GM12878 (cell line): ENCODE measurements at regions not wholly inside any gene's neighbourhood (a gene's known extent, or its start where the extent isn't known, plus 50 kb on each side); places are given as distances from the start of the nearest gene placed in this dataset.

Experiments
- ATAC-seq: fragments of 200-7000 bp; cut with Tn5 transposase; 3 replicates; pipeline ENCODE4 v1.9.1; 2020; ENCODE audit warnings: mild to moderate bottlenecking, moderate library complexity
- BruUV-seq: library from RNA; stranded (reverse); fragments of 400-500 nt; replicated peaks from 2 replicates; lab custom pipeline; 2021; lab: Mats Ljungman, UMichigan
- CTCF ChIA-PET: fragments of 300-600 bp; sonication (Branson Sonifier 250); formaldehyde crosslinking; extraction: SDS; loops from one replicate; lab custom pipeline; 2021; ENCODE audit warnings: inconsistent platforms; lab: Yijun Ruan, JAX
- POLR2A ChIA-PET: fragments of 350-600 bp; formaldehyde crosslinking; extraction: SDS; loops from one replicate; lab custom pipeline; 2021; ENCODE audit warnings: inconsistent platforms; lab: Charles Lee
- RAD21 ChIA-PET: fragments of 300-600 bp; sonication (Branson Sonifier 250); formaldehyde crosslinking; loops from one replicate; lab custom pipeline; 2023; ENCODE audit warnings: antibody characterized with exemption; ENCODE audit not compliant: unreplicated experiment; lab: Charles Lee
- SMC1A ChIA-PET: fragments of 300-600 bp; sonication (Branson Sonifier 250); formaldehyde crosslinking; loops from one replicate; lab custom pipeline; 2023; ENCODE audit not compliant: unreplicated experiment, uncharacterized antibody; lab: Charles Lee
- DNase-seq: peaks from one replicate; pipeline ENCODE4 v3.0.0-alpha.2; 2011; ENCODE audit warnings: low read depth, low spot score
- FAIRE-seq: peaks from 3 replicates; lab custom pipeline; 2011; peaks lifted over from hg19 to GRCh38; lab: Jason Lieb, UNC
- H2AFZ ChIP-seq: 2 replicates; pipeline ENCODE4 v1.6.0; 2011; ENCODE audit warnings: low read depth, low read length, control low read depth; ENCODE audit not compliant: control insufficient read depth
- H3K27ac ChIP-seq: 2 replicates; pipeline ENCODE4 v1.5.1; 2011; ENCODE audit warnings: control low read depth; ENCODE audit not compliant: control insufficient read depth, insufficient read depth
- H3K27me3 ChIP-seq, 2 experiments: replicated peaks in 1 of 2; 2 replicates each; pipeline versions ENCODE4 v1.6.0 to v1.6.1; 2011; ENCODE audit warnings: low read length in 1 of 2; ENCODE audit not compliant: control insufficient read depth in 2 of 2, insufficient read depth in 2 of 2
- H3K36me3 ChIP-seq, 2 experiments: 2 replicates each; pipeline ENCODE4 v1.5.1; 2011; ENCODE audit warnings: low read length in 1 of 2; ENCODE audit not compliant: control insufficient read depth in 2 of 2, insufficient read depth in 2 of 2
- H3K4me1 ChIP-seq: 2 replicates; pipeline ENCODE4 v1.6.1; 2011; ENCODE audit warnings: mild to moderate bottlenecking, low read length, moderate library complexity, mixed read lengths; ENCODE audit not compliant: control insufficient read depth, insufficient read depth
- H3K4me2 ChIP-seq: 2 replicates; pipeline ENCODE4 v1.6.0; 2011; ENCODE audit warnings: control low read depth; ENCODE audit not compliant: control insufficient read depth, insufficient read depth
- H3K4me3 ChIP-seq: fragments of 200-600 bp; sonication (generic); 2 replicates; pipeline ENCODE4 v1.5.1; 2016
- H3K79me2 ChIP-seq: 2 replicates; pipeline ENCODE4 v1.6.0; 2011; ENCODE audit warnings: low read length; ENCODE audit not compliant: control insufficient read depth, insufficient read depth
- H3K9ac ChIP-seq: 2 replicates; pipeline ENCODE4 v1.8.0; 2011; ENCODE audit warnings: low read length, control low read depth, mixed read lengths; ENCODE audit not compliant: control insufficient read depth, insufficient read depth
- H3K9me3 ChIP-seq: replicated peaks from 3 replicates; pipeline ENCODE4 v1.5.1; 2011; ENCODE audit warnings: mild to moderate bottlenecking, low read length; ENCODE audit not compliant: control insufficient read depth, insufficient read depth
- H4K20me1 ChIP-seq: 2 replicates; pipeline ENCODE4 v1.6.0; 2011; ENCODE audit not compliant: control insufficient read depth, insufficient read depth
- CHD2 ChIP-seq: IDR thresholded peaks from 2 replicates; pipeline ENCODE4 v1.6.1; 2011; ENCODE audit warnings: low read depth, low read length, improper control_type of control experiment, borderline replicate concordance
- HDAC2 ChIP-seq: fragments of 200-600 bp; sonication (generic); IDR thresholded peaks from 2 replicates; pipeline ENCODE4 v1.6.1; 2017
- IRF3 ChIP-seq: fragments of 450-650 bp; IDR thresholded peaks from 2 replicates; pipeline ENCODE4 v1.6.1; 2014; ENCODE audit warnings: mild to moderate bottlenecking
- SRF ChIP-seq, 2 experiments: IDR thresholded peaks; 2 replicates each; pipeline ENCODE4 v1.6.1; 2011; ENCODE audit warnings: low read depth in 2 of 2, low read length in 2 of 2, mild to moderate bottlenecking in 1 of 2, moderate library complexity in 1 of 2
- WGBS: methylation state at CpG from one replicate; pipeline ENCODE4 v1.1.6; 2016; ENCODE audit warnings: low lambda C conversion rate; ENCODE audit not compliant: insufficient replicate concordance, insufficient coverage; ENCODE audit errors: missing lambda C conversion rate; 5-methylcytosine and 5-hydroxymethylcytosine counted together
- in situ Hi-C: fragments of 300-500 bp; cut with MboI; formaldehyde crosslinking; loops from 9 replicates; pipeline ENCODE4 v1.14.3; 2018; ENCODE audit warnings: mixed read lengths
- intact Hi-C: fragments of 100-400 bp; cut with micrococcal nuclease; formaldehyde crosslinking; loops from one replicate; pipeline ENCODE4 v1.14.2; 2022; ENCODE audit not compliant: unreplicated experiment
- TF ChIP-seq, protein P1 (sequence below): IDR thresholded peaks from 2 replicates; pipeline ENCODE4 v1.6.1; 2012; ENCODE audit warnings: improper control_type of control experiment, low read depth, low read length; ENCODE audit not compliant: insufficient replicate concordance

- ChIA-PET POLR2A (no interaction called here), RAD21 (no interaction called here), CTCF (no interaction called here), SMC1A (no interaction called here)
- FAIRE-seq (no peak), ATAC-seq (no peak), DNase-seq (no peak)
- H3K9me3 ChIP-seq = no peaks in the 10 kb centered on the region
- no peak overlapping the region for H3K4me3 ChIP-seq
- no peaks in the 10 kb centered on the region; a peak in 1 of 4 replicates for H3K27me3 ChIP-seq
- H3K27ac ChIP-seq = no peak overlapping the region
- no peak for TF ChIP-seq CHD2
- intact Hi-C loops = no loop called here
- H2AFZ ChIP-seq = no peak overlapping the region
- in situ Hi-C loops = no loop called here
- BruUV-seq = no TSS peak
- H3K36me3 ChIP-seq = no peaks in the 10 kb centered on the region
- no peak overlapping the region for H3K9ac ChIP-seq
- H3K79me2 ChIP-seq = no peaks in the 10 kb centered on the region
- H3K4me2 ChIP-seq = no peak overlapping the region
- no peaks in the 10 kb centered on the region for H3K4me1 ChIP-seq
- no peaks in the 10 kb centered on the region for H4K20me1 ChIP-seq
- WGBS = 45% methylated on average over 10 of the region's 10 CpGs
These were observed 225.0 kb upstream of the HS6ST1 start for GRCh38 chr2:128543646-128544045.

DNA sequence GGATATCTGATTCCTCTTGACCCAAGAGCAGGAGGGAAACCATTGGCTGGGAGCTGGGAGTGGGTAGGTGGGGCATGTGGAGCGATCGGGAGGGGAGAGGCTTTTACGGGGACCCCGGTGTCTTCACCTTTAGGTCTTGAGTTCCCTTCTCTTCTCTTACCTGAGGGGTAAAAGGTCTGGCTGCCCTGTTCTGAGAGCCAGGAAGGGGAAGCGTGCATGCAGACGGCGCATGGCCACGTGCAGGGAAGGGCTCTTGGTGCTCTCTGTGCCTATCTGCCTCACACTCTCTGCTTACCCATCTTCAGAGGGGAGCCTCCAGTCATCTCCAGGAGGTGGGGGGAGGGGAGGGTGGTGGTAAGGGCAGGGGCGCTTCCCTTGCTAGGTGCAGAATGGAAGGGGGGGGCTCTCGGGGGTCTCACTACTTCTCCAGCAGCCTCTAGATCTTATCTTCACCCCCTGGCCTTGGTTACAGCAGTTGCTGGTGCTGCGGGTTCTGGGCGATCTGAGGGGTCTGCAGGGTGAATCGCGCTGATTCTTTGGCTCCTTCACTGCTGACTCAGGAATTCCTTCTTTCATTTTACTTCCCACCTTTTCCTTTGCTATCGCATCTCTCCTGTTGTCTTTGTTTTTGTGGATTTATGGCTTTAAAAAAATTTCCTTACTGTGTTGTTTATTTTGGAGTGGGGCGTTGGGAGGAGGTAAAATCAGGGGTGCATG, 225.8 kb upstream of the HS6ST1 start:
- ChIA-PET POLR2A (no interaction called here), RAD21 (no interaction called here)

More for the DNA sequence above, 225.8 kb upstream of the HS6ST1 start:
- CTCF ChIA-PET = no interaction called here
- Histone ChIP-seq H4K20me1 (no peaks in the 10 kb centered on the region), H3K36me3 (no peaks in the 10 kb centered on the region), H3K4me1 (no peaks in the 10 kb centered on the region), H2AFZ (no peak overlapping the region), H3K9me3 (no peaks in the 10 kb centered on the region), H3K27me3 (no peaks in the 10 kb centered on the region; a peak in 1 of 4 replicates), H3K27ac (no peak overlapping the region), H3K79me2 (no peaks in the 10 kb centered on the region), H3K4me2 (no peak overlapping the region), H3K4me3 (no peak overlapping the region)
- intact Hi-C loops = no loop called here
- FAIRE-seq (no peak), ATAC-seq (no peak), DNase-seq (no peak)
- 52% methylated on average over 13 of the region's 16 CpGs for WGBS
- no TSS peak for BruUV-seq
- no peak for TF ChIP-seq SRF (IDR thresholded peaks at IDR 0.05; ENCODE audit: low read depth in 2 of 2, low read length in 2 of 2)
- TF ChIP-seq IRF3 = no peak
- TF ChIP-seq HDAC2 = no peak
- TF ChIP-seq, protein P1, sequence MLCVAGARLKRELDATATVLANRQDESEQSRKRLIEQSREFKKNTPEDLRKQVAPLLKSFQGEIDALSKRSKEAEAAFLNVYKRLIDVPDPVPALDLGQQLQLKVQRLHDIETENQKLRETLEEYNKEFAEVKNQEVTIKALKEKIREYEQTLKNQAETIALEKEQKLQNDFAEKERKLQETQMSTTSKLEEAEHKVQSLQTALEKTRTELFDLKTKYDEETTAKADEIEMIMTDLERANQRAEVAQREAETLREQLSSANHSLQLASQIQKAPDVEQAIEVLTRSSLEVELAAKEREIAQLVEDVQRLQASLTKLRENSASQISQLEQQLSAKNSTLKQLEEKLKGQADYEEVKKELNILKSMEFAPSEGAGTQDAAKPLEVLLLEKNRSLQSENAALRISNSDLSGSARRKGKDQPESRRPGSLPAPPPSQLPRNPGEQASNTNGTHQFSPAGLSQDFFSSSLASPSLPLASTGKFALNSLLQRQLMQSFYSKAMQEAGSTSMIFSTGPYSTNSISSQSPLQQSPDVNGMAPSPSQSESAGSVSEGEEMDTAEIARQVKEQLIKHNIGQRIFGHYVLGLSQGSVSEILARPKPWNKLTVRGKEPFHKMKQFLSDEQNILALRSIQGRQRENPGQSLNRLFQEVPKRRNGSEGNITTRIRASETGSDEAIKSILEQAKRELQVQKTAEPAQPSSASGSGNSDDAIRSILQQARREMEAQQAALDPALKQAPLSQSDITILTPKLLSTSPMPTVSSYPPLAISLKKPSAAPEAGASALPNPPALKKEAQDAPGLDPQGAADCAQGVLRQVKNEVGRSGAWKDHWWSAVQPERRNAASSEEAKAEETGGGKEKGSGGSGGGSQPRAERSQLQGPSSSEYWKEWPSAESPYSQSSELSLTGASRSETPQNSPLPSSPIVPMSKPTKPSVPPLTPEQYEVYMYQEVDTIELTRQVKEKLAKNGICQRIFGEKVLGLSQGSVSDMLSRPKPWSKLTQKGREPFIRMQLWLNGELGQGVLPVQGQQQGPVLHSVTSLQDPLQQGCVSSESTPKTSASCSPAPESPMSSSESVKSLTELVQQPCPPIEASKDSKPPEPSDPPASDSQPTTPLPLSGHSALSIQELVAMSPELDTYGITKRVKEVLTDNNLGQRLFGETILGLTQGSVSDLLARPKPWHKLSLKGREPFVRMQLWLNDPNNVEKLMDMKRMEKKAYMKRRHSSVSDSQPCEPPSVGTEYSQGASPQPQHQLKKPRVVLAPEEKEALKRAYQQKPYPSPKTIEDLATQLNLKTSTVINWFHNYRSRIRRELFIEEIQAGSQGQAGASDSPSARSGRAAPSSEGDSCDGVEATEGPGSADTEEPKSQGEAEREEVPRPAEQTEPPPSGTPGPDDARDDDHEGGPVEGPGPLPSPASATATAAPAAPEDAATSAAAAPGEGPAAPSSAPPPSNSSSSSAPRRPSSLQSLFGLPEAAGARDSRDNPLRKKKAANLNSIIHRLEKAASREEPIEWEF = no peak
- TF ChIP-seq, all 136 proteins: peak for 0
- no peak overlapping the region for H3K9ac ChIP-seq
- SMC1A ChIA-PET = no interaction called here
- in situ Hi-C loops = no loop called here
